ENCODE measurements at regions not wholly inside any gene's neighbourhood (a gene's known extent, or its start where the extent isn't known, plus 50 kb on each side); places are given as distances from the start of the nearest gene placed in this dataset.

DNA sequence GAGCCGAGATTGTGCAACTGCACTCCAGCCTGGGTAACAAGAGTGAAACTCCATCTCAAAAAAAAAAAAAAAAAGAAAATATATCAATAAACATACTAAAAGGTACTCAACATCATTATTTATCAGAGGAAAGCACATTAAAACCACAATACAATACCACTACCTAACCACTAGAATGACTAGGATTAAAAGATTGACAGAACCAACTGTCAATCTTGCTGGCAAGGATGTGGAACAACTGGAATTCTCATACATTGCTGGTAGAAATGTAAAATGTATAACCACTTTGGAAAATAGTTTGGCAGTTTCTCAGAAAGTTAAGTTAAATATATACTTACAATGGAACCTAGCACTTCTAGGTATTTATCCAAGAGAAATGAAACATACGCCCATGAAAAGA, 88.6 kb downstream of the B3GNT2 start:
- DNase-seq (ENCODE audit: low read depth in 1 of 2, low spot score in 1 of 2): no peak

GRCh38 chr2:62283147-62283546, 87.2 kb downstream of the B3GNT2 start:
- no peak for DNase-seq (ENCODE audit: low read depth in 1 of 2, low spot score in 1 of 2)

DNA sequence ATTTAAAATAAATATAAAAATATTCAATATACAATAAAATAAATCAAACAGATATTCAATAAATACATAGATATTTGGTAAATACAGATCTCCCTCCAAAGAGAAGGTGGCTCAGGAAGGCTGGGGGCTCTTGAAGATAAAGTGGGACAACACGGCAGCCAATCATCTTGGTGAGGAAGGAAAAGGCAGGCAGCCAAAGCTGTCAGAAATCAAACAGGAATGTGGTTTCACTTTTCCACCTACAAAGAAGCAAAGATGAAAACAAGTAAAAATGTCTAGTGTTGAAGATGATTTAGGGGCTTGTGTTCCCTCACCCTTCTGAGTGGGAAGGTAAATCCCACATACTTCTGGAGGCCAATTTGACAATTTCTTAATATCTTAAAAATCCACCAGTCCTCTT, 85.7 kb downstream of the B3GNT2 start:
- no peak for DNase-seq (ENCODE audit: low read depth in 1 of 2, low spot score in 1 of 2)

DNA sequence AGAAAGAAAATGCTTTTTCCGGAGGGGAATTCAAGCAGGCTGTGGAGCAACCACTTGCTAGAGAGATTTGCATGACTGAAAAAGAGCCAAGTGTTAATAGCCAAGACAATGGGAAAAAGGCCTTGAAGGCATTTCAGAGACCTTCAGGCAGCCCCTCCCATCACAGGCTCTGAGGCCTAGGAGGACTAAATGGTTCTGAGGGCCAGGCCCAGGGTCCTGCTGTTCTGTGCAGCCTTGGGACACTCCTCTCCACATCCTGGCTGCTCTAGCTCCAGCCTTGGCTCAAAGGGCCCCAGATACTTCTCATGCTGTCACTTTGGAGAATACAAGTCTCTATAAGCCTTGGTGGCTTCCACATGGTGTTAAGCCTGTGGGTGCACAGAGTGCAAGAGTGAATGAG, 81.8 kb downstream of the B3GNT2 start:
- no peak for DNase-seq (ENCODE audit: low read depth in 1 of 2, low spot score in 1 of 2)
